BLaER1 treated with 17β-estradiol and CSF1 and Interleukin-3, amounts not matched to agents 10 nM and 100 nM (cell line): ENCODE measurements at regions not wholly inside any gene's neighbourhood (a gene's known extent, or its start where the extent isn't known, plus 50 kb on each side); places are given as distances from the start of the nearest gene placed in this dataset.
A peak's percentile ranks its signal among the peaks of the same experiment; 100 is the strongest.
"Not testable (repeated sequence)": the region's sequence is repeated elsewhere in the genome, so short reads cannot be mapped to it uniquely, and the experiment has no call there.

Experiments
- H3K27ac ChIP-seq, 11 experiments: shearing (Covaris generic); formaldehyde crosslinking; 2 replicates each; pipeline ENCODE4 v1.8.1; 2022
- H3K27me3 ChIP-seq, 11 experiments: shearing (Covaris generic); formaldehyde crosslinking; 2 replicates each; pipeline ENCODE4 v1.8.1; 2022
- H3K36me3 ChIP-seq, 11 experiments: shearing (Covaris generic); formaldehyde crosslinking; 2 replicates each; pipeline ENCODE4 v1.8.1; 2022
- H3K4me1 ChIP-seq, 10 experiments: shearing (Covaris generic); formaldehyde crosslinking; 2 replicates each; pipeline ENCODE4 v1.8.1; 2022
- H3K4me2 ChIP-seq, 11 experiments: shearing (Covaris generic); formaldehyde crosslinking; 2 replicates each; pipeline ENCODE4 v1.8.1; 2022
- H3K4me3 ChIP-seq, 10 experiments: shearing (Covaris generic); formaldehyde crosslinking; 2 replicates each; pipeline ENCODE4 v1.8.1; 2022
- H3K9ac ChIP-seq, 11 experiments: shearing (Covaris generic); formaldehyde crosslinking; 2 replicates each; pipeline ENCODE4 v1.8.1; 2022
- H3K9me3 ChIP-seq, 11 experiments: shearing (Covaris generic); formaldehyde crosslinking; replicated peaks in 1 of 11; 2 replicates each; pipeline ENCODE4 v1.8.1; 2022
- H4K20me1 ChIP-seq, 11 experiments: shearing (Covaris generic); formaldehyde crosslinking; 2 replicates each; pipeline ENCODE4 v1.8.1; 2022
- Cebpa-rat ChIP-seq, 11 experiments: shearing (Covaris generic); IDR thresholded peaks; 2 replicates each; pipeline ENCODE4 v1.8.1; 2022

DNA sequence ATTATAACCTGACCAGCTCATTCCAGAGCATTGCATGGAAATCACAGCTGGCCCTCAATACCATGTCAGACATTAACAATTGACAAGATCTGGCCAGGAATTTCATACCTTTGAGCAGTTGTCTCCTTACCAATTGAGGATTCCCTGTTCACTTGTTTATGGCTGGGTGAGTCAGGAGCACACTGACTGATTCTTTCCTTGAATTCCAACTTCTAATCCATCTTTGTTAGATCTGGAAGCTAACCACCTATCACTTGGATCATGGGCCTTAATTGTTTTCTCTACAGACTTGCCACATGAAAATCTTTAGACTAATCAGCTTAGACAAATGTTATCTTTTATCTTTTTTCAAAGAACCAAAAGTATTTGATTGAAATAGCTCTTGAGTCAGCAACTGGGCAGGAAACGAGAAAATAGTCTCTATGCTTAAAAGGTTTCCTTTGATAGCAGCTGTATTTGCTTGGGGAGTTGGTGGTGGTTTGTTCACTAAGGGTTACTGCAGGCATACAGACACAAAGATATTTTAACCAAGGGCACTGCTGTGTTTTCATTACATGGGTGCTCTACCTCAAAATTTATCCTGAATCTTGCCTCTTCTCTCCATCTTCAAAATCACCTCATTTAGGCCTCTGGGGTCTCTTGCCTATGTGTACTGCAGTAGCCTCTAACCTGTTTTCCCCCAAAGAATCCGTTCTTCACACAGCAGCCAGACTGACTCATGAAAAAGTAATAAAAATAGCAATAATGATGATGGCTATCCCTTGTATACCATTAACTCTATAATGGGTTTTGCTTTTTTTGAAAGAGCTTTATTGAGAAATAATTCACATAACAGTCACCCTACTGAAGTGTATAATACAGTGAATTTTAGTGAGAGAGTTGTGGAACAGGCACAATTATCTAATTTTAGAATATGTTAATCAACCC is 197.0 kb upstream of the NMUR2 start:
- H3K4me1 ChIP-seq = peaks cover 0 to 15% (median 9%) of the 10 kb centered on the region in 10 experiments; a peak in 14 of 20 replicates
- H3K27me3 ChIP-seq = no peaks in the 10 kb centered on the region
- no peaks in the 10 kb centered on the region for H4K20me1 ChIP-seq
- H3K4me3 ChIP-seq = no peak overlapping the region
- H3K9me3 ChIP-seq = no peaks in the 10 kb centered on the region
- H3K27ac ChIP-seq = no peak overlapping the region
- no peaks in the 10 kb centered on the region for H3K36me3 ChIP-seq
- no peak for TF ChIP-seq Cebpa-rat (IDR thresholded peaks at IDR 0.05)
- H3K9ac ChIP-seq = no peak overlapping the region
- peak overlapping the region in 9 of 11 experiments; percentile 5 to 69 (median 43); a peak in 13 of 22 replicates for H3K4me2 ChIP-seq

GRCh38 chr5:152606050-152606449 is 201.0 kb upstream of the NMUR2 start:
- not testable (repeated sequence) for H3K4me2 ChIP-seq

GRCh38 chr5:152606776-152607364 is 201.8 kb upstream of the NMUR2 start:
- Histone ChIP-seq H3K9me3 (no peaks in the 10 kb centered on the region), H4K20me1 (no peaks in the 10 kb centered on the region), H3K4me3 (no peak overlapping the region), H3K27ac (no peak overlapping the region), H3K4me1 (peaks cover 0 to 12% (median 7%) of the 10 kb centered on the region in 10 experiments; a peak in 14 of 20 replicates), H3K36me3 (no peaks in the 10 kb centered on the region), H3K9ac (no peak overlapping the region), H3K4me2 (no peak overlapping the region), H3K27me3 (no peaks in the 10 kb centered on the region)
- TF ChIP-seq Cebpa-rat (IDR thresholded peaks at IDR 0.05) = no peak

More at GRCh38 chr5:152606050-152606449, 201.0 kb upstream of the NMUR2 start:
- H3K9ac ChIP-seq, H3K27me3 ChIP-seq, H3K4me3 ChIP-seq, H4K20me1 ChIP-seq, H3K27ac ChIP-seq, H3K36me3 ChIP-seq, H3K9me3 ChIP-seq: not testable (repeated sequence)
- H3K4me1 ChIP-seq = peaks cover 0 to 15% (median 9%) of the 10 kb centered on the region in 10 experiments; a peak in 14 of 20 replicates

GRCh38 chr5:152607401-152608160 is 202.5 kb upstream of the NMUR2 start:
- Histone ChIP-seq H3K4me1 (peaks cover 0 to 5% (median under 1%) of the 10 kb centered on the region in 10 experiments; a peak in 10 of 20 replicates), H4K20me1 (no peaks in the 10 kb centered on the region), H3K27ac (no peak overlapping the region), H3K9ac (no peak overlapping the region), H3K9me3 (no peaks in the 10 kb centered on the region), H3K36me3 (no peaks in the 10 kb centered on the region), H3K4me2 (no peak overlapping the region), H3K4me3 (no peak overlapping the region), H3K27me3 (no peaks in the 10 kb centered on the region)
- TF ChIP-seq Cebpa-rat (IDR thresholded peaks at IDR 0.05) = no peak

- TF ChIP-seq Cebpa-rat (IDR thresholded peaks at IDR 0.05) = no peak
- Histone ChIP-seq H3K27me3 (no peaks in the 10 kb centered on the region), H3K36me3 (no peaks in the 10 kb centered on the region), H3K4me2 (no peak overlapping the region), H4K20me1 (no peaks in the 10 kb centered on the region), H3K4me3 (no peak overlapping the region), H3K27ac (no peak overlapping the region), H3K4me1 (no peaks in the 10 kb centered on the region), H3K9me3 (no peaks in the 10 kb centered on the region), H3K9ac (no peak overlapping the region)
Measured at GRCh38 chr5:152608458-152608857, 203.4 kb upstream of the NMUR2 start.

- Histone ChIP-seq H3K27me3 (no peaks in the 10 kb centered on the region), H3K9me3 (no peaks in the 10 kb centered on the region), H3K4me1 (no peaks in the 10 kb centered on the region; a peak in 1 of 20 replicates), H3K4me3 (no peak overlapping the region), H3K27ac (no peak overlapping the region), H3K36me3 (no peaks in the 10 kb centered on the region), H4K20me1 (no peaks in the 10 kb centered on the region), H3K9ac (no peak overlapping the region), H3K4me2 (no peak overlapping the region)
- no peak for TF ChIP-seq Cebpa-rat (IDR thresholded peaks at IDR 0.05)
Measured at GRCh38 chr5:152619756-152620155, 214.7 kb upstream of the NMUR2 start.

- H4K20me1 ChIP-seq = no peaks in the 10 kb centered on the region
- no peak overlapping the region for H3K9ac ChIP-seq
- H3K4me2 ChIP-seq = 0 out of 22 replicates have a peak overlapping the region, but pooled peaks of 1 of the 11 experiments have one; percentile 1
- H3K36me3 ChIP-seq = no peaks in the 10 kb centered on the region
- no peak overlapping the region for H3K4me3 ChIP-seq
- no peaks in the 10 kb centered on the region for H3K27me3 ChIP-seq
- no peak for TF ChIP-seq Cebpa-rat (IDR thresholded peaks at IDR 0.05)
- H3K9me3 ChIP-seq = no peaks in the 10 kb centered on the region
- H3K27ac ChIP-seq = no peak overlapping the region
- H3K4me1 ChIP-seq = no peaks in the 10 kb centered on the region; a peak in 1 of 20 replicates
Measured at GRCh38 chr5:152622628-152623027, 217.5 kb upstream of the NMUR2 start.

DNA sequence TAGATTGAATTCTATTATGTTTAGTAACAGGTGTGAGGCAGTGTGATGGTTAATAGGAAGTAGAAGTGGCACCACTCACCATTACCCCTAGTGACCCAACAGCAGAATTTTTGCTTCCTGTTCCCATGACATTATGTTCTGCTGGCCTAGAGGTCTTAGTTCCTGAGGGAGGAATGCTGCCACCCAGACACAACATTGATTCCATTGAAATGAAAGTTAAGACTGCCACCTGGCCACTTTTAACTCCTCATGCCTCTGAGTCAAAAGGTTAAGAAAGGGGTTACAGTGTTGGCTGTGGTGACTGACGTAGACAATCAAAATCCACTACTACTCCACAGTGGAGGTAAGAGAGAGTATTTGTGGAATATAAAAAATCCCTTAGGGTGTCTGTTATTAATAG is 218.9 kb upstream of the NMUR2 start:
- Histone ChIP-seq H3K27ac (no peak overlapping the region), H3K9ac (no peak overlapping the region), H3K4me2 (no peak overlapping the region), H3K27me3 (no peaks in the 10 kb centered on the region), H3K9me3 (no peaks in the 10 kb centered on the region), H4K20me1 (no peaks in the 10 kb centered on the region), H3K4me3 (no peak overlapping the region), H3K36me3 (no peaks in the 10 kb centered on the region), H3K4me1 (no peaks in the 10 kb centered on the region; a peak in 1 of 20 replicates)
- TF ChIP-seq Cebpa-rat (IDR thresholded peaks at IDR 0.05) = no peak

DNA sequence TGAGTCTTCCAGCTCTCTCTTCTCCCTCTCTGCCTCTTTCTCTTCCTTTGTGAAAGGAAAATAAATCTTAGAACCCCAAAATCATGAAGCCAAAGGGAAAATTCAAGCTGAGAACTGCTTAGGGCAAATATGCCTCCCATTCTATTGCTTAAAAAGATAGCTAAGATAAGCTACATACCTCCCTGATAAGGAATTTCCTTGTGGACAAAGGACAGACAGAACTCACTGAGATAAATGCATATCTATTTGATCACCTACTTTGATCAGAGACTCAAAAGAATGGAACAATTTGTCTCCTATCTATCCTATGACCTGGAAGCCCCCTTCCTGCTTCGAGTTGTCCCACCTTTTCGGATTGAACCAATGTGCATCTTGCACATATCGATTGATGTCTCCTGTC is 220.6 kb upstream of the NMUR2 start:
- Histone ChIP-seq H3K9ac (no peak overlapping the region), H3K4me3 (no peak overlapping the region), H3K27ac (no peak overlapping the region), H3K4me2 (no peak overlapping the region), H4K20me1 (no peaks in the 10 kb centered on the region), H3K36me3 (no peaks in the 10 kb centered on the region), H3K4me1 (peaks cover 0 to under 1% (median 0%) of the 10 kb centered on the region in 10 experiments; a peak in 1 of 20 replicates), H3K27me3 (no peaks in the 10 kb centered on the region), H3K9me3 (no peaks in the 10 kb centered on the region)
- no peak for TF ChIP-seq Cebpa-rat (IDR thresholded peaks at IDR 0.05)
